HG03439 (cell line): ENCODE measurements at regions not wholly inside any gene's neighbourhood (a gene's known extent, or its start where the extent isn't known, plus 50 kb on each side); places are given as distances from the start of the nearest gene placed in this dataset.

ENCODE experiments used
- ATAC-seq: cut with Tn5 transposase; IDR thresholded peaks from one replicate; pipeline ENCODE4 v1.9.1; 2021; ENCODE audit warnings: mild to moderate bottlenecking, moderate library complexity; ENCODE audit not compliant: unreplicated experiment

GRCh38 chr2:121120411-121120810 is 164.6 kb downstream of the TFCP2L1 start:
- ATAC-seq: no peak

GRCh38 chr2:121120991-121121390 is 164.0 kb downstream of the TFCP2L1 start:
- no peak for ATAC-seq

GRCh38 chr2:121121661-121122060 is 163.3 kb downstream of the TFCP2L1 start:
- no peak for ATAC-seq

DNA sequence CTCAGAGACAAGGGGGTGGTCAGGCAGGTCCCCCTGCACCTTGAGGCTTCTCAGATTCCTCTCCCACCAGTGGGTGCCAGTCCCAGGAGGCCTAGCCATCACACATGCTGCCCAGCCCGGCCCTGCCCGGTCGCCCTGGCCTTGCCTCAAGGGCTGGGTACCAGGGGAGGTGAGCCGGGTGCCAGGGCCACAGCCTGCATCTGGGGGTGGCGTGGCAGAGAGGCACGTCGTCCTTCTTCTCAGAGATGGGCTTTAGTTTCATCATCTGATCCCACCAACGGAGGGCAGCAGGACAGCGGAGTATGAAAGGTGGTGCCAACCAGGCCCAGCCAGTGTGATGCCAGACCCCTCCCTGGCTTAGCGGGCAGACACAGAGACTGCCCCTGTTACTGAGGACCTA is 161.7 kb downstream of the TFCP2L1 start:
- no peak for ATAC-seq

GRCh38 chr2:121124330-121124729 is 160.7 kb downstream of the TFCP2L1 start:
- no peak for ATAC-seq

DNA sequence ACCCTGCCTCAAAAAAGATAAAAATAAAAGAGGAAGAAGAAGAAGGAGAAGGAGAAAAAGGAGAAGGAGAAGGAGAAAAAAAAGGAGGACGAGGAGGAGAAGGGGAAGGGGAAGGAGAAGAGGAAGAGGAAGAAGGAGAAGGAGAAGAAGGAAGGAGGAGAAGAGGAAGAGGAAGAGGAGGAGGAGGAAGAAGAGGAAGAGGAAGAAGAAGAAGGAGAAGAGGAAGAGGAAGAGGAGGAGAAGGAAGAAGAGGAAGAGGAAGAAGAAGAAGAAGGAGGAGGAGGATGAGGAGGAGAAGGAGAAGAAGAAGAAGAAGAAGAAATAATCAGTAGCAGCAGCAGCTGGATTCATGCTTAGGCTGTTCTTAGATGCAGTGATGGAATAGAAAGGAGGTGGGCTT is 159.7 kb downstream of the TFCP2L1 start:
- ATAC-seq: no peak

GRCh38 chr2:121128741-121129659 is 156.0 kb downstream of the TFCP2L1 start:
- no peak for ATAC-seq

DNA sequence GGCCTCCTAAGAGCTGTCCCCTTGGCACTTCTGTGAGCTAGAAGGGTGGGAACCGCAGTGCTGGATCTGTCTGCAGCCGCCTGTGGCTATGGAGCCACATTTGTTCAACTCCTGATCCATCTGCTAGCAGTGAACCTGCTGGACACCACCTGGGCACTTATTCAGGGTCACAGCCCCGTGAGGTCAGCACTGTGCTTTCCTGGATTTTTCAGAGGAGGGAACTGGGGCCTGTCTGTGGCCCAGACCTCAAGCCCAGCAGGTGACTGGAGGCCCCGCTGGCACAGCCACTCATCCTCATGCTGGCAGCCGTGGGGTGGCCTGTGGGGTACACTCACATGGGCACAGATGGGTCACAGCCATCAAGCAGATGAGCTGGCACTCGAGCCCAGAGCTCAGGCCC is 155.3 kb downstream of the TFCP2L1 start:
- ATAC-seq: no peak

DNA sequence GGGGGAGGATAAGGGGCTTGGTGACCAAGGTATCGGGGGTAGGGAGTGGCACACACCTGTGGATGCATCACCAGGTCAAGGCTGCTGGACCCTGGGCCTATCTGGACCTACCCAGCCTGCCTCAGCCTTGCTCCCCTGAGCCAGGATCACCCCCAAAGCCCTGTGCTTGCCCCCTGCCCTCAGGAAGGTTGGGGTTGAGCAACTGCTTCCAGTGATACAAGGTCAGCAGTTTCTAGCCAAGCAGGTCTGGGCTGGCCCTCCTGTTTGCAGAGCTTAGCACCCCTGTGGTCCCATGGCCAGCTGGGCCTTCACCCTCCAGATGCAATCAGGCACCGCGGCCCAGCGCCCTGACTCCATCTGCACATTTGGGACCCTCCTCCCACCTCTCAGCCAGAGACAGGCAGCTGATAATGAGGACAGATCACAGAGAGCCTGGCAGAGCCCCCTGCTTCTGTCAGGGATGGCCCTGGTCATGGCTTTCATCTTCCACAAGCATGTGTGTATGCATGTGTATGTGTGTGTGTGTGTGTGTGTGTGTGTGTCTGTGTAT is 154.6 kb downstream of the TFCP2L1 start:
- no peak for ATAC-seq

DNA sequence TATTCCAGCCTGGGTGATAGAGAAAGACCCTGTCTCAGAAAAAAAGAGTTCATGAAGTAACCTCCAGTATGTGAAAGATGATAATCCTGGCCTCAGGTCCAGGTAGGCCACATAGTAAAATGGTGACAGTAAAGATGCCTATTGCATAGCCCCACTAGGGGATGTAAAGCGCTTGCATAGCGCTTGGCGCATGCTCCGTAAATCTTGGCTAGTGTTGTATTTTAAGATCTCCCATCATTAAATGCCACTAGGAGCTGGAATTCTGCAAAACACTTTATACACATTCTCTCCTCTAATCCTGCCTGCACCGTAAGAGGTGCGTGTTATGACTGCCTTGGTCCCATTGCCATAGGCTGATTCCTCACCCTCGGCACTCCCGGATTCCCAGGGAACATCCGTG is 153.6 kb downstream of the TFCP2L1 start:
- ATAC-seq: no peak

DNA sequence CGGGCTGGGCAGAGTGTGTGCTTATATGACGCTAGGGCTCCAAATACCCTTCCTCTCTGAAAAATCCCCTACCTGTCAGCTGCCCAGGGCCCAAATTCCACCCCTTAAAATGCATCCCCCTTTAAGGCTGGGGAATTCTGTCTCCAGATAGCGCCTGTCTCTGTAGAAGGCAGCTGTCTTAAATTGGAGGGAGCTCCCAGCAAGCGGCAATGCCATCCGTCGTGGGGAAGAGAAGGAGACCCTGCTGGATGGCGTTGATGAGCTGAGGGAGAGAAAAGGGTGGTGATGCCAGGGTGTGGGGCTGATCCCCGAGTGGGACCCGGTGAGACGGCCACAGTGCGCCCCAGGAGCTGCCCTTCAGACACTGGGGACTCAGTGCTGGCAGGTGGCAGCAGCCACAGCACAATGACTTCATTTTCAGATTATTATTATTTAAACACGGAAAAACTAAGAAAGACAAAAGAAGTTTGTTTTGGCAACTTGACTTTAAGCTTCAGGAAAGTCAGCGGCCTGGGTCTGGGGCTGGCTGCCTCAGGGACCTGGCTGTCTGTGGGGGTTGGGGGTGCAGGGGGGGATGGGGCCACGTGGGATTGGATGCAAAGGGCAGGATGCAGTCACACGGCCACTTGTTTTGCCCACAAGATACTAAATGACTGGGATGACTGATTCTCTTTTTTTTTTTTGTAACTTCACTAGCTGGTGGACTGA is 152.8 kb downstream of the TFCP2L1 start:
- ATAC-seq: no peak

DNA sequence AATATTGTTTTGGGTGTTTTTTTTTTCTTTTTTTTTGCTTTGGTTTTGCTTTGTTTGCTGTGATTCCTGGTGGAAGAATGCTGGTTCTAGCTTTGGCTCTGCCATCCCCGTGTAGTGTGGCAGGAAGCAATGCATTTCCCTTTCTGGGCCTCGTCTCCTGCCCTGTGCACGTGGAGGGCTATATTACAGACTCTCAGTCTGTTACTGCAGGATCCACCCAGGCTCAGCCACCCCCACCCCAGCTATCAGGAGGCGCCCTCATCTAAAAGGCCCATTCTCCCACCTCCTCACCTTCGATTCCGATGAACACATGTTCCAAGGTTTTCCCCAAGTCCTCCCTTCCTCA is 152.3 kb downstream of the TFCP2L1 start:
- ATAC-seq: no peak

DNA sequence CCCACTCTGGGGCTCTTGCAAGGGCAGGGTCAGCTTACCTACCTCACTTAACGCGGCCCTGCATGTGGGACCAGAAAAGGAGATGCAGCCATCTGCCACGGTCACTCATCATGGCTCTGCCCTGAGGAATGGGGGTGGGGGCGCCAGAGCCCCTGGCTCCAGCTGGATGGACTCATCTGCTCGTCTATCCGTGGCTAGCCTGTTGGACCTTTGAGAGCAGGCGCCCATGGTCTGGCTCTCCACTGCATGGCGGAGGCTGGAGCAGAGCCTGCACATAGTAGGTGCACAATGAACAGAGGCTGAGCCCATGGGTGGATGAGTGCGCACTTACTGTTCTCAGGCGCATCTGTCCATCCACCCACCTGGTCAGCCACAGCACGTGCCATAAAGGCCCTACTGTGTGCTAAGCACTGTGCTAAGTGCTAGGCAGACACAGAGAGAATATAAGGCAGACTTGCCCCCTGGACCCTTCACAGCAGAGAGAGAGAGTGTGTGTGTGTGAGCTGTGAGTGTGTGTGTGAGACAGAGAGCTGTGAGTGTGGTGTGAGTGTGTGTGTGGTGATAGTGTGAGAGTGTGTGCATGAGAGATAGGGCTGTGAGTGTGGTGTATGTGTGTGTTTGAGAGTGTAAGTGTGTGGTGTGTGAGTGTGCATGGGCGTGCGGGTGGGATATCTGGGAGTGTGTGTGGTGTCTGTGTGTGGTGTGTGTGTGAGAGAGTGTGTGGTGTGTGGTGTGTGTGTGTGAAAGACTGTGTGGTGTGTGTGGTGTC is 151.3 kb downstream of the TFCP2L1 start:
- ATAC-seq: no peak

- ATAC-seq: no peak
These were observed 150.3 kb downstream of the TFCP2L1 start for GRCh38 chr2:121134728-121135127.

GRCh38 chr2:121135168-121135853 is 149.7 kb downstream of the TFCP2L1 start:
- ATAC-seq: no peak

DNA sequence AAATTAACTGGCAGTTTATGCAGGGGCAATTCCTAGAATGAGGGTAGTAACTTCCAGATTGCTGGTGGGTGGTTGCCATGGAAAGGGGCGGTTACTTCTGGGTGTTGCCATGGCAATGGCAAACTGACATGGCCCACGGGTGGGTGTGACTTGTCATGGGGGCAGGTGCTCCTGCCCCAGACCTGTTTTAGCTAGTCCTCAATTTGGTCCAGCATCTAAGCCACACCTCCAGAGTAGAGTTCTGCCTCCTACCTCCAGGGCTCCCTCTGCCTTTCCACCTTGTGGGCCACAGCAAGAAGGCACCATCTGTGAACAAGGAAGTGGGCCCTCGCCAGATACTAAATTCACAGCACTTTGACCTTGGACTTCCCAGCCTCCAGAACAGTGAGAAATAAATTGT is 148.7 kb downstream of the TFCP2L1 start:
- ATAC-seq: no peak

- no peak for ATAC-seq
These were observed 147.4 kb downstream of the TFCP2L1 start for GRCh38 chr2:121137571-121137970.

- no peak for ATAC-seq
These were observed 144.3 kb downstream of the TFCP2L1 start for GRCh38 chr2:121140734-121141133.

DNA sequence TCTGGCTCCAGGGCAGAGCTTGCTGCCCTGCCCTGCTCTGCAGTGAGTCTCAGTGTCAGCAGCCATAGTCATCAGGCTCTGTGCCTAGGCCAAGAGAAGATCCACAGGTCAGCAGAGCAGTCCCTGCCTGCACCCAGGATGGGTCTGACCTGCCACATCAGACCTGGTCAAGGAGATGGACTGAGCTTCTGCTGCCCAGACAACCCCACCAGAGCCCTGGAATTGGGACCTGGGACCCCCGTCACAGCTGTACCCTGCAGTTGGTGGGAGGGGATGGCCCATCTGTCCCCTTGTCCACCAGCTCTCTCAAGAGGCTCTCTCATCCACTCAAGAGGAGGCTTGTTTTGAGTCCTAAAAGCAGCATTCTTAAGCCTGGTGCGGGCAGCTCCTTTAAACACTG is 142.6 kb downstream of the TFCP2L1 start:
- no peak for ATAC-seq

GRCh38 chr2:121144111-121144510 is 140.9 kb downstream of the TFCP2L1 start:
- ATAC-seq: no peak

DNA sequence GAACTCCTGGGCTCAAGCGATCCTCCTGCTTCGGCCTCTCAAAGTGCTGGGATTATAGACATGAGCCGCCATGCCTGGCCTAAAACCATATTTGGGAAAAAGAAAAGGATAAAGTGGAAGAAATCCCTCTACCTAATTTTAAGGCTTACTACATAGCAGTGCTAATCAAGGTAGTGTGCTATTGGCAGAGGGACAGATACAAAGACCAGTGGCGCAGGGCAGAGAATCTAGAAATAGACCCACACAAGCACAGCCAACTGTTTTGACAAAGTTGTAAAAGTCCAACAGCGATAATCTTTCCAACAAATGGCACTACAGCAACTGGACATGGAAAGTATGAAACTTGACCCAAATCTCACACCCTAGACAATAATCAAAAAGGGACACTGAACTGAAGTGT is 138.4 kb downstream of the TFCP2L1 start:
- ATAC-seq: no peak
